ENCODE measurements at regions not wholly inside any gene's neighbourhood (a gene's known extent, or its start where the extent isn't known, plus 50 kb on each side); places are given as distances from the start of the nearest gene placed in this dataset.

DNA sequence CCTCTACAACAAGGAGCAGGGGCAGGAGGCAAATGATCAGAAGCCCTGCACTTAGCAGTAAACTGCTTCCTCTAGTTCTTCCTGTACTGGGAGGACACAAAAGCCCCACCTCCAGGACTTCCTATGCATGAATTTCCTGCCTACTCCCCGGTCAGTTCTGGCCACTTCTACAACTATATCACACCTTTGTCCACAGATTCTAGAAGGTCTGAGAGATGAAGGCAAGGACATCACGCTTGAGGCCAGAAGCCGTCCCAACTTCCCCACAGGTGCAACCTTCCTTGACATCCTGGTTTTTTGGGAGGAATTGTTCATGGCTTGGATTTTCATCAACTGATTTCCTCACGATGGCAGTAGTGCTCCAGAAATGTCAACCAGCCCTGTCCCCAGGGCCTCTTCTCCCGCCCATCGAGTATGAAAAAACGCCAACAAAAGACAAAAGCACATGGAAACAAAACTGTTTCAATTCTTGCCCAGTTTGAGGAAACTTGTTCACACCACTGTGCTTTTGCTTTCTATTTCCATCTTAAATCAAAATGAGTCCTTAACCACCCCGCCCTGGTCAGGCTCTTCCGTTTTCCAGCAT is 206.5 kb upstream of the STK26 start:
- Histone ChIP-seq H3K9me3 (no peaks in the 10 kb centered on the region), H3K36me3 (no peaks in the 10 kb centered on the region), H3K27me3 (no peaks in the 10 kb centered on the region), H3K4me1 (no peaks in the 10 kb centered on the region), H3K27ac (no peak overlapping the region), H3K4me3 (peak overlapping the region; percentile 7)
- peak in 1 of 3 donors; percentile 36 for TF ChIP-seq POLR2AphosphoS5 (IDR thresholded peaks at IDR 0.05)
- TF ChIP-seq, protein P1, sequence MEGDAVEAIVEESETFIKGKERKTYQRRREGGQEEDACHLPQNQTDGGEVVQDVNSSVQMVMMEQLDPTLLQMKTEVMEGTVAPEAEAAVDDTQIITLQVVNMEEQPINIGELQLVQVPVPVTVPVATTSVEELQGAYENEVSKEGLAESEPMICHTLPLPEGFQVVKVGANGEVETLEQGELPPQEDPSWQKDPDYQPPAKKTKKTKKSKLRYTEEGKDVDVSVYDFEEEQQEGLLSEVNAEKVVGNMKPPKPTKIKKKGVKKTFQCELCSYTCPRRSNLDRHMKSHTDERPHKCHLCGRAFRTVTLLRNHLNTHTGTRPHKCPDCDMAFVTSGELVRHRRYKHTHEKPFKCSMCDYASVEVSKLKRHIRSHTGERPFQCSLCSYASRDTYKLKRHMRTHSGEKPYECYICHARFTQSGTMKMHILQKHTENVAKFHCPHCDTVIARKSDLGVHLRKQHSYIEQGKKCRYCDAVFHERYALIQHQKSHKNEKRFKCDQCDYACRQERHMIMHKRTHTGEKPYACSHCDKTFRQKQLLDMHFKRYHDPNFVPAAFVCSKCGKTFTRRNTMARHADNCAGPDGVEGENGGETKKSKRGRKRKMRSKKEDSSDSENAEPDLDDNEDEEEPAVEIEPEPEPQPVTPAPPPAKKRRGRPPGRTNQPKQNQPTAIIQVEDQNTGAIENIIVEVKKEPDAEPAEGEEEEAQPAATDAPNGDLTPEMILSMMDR (IDR thresholded peaks at IDR 0.05), result peak in 1 of 2 donors; percentile 88
- no peak for TF ChIP-seq POLR2A (IDR thresholded peaks at IDR 0.05)
- peak in 1 of 2 donors; percentile 84 for DNase-seq (ENCODE audit: low spot score in 2 of 2)
- WGBS, result 23% methylated on average over 9 of the region's 9 CpGs

DNA sequence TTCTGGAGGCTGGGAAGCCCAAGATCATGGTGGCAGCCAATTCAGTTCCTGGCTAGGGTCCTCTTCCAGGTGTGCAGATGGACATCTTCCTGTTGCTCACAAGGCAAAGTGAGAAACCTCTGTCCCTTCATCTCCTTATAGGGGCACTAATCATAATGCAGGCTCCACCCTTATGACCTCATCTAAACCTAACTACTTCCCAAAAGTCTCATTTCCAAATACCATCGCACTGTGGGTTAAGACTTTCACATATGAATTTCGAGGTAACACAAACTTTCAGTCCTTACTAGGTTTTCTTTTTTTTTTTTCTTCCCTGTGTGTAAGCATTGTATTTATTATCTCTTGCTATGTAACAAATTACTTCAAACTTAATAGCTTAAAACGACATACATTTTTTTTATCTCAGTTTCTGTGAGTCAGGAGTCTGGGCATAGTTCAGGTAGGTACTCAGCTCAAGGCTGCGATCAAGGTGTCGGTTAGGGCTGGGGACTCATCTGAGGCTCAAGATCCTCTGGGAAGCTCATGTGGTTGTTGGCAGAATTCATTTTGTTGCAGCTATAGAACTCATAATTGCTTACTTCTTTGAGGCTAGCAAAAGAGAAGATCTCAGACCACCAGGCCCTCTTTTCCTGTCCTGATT is 204.7 kb upstream of the STK26 start:
- WGBS, result 73% methylated on average over 5 of the region's 5 CpGs
- Histone ChIP-seq H3K36me3 (no peaks in the 10 kb centered on the region), H3K27ac (no peak overlapping the region), H3K4me3 (no peak overlapping the region), H3K27me3 (no peaks in the 10 kb centered on the region), H3K4me1 (no peaks in the 10 kb centered on the region), H3K9me3 (no peaks in the 10 kb centered on the region)
- no peak for DNase-seq (ENCODE audit: low spot score in 2 of 2)
- TF ChIP-seq, protein P1 (IDR thresholded peaks at IDR 0.05), result no peak
- TF ChIP-seq POLR2AphosphoS5 (IDR thresholded peaks at IDR 0.05) (no peak), POLR2A (IDR thresholded peaks at IDR 0.05) (no peak), EP300 (IDR thresholded peaks at IDR 0.05) (no peak)

DNA sequence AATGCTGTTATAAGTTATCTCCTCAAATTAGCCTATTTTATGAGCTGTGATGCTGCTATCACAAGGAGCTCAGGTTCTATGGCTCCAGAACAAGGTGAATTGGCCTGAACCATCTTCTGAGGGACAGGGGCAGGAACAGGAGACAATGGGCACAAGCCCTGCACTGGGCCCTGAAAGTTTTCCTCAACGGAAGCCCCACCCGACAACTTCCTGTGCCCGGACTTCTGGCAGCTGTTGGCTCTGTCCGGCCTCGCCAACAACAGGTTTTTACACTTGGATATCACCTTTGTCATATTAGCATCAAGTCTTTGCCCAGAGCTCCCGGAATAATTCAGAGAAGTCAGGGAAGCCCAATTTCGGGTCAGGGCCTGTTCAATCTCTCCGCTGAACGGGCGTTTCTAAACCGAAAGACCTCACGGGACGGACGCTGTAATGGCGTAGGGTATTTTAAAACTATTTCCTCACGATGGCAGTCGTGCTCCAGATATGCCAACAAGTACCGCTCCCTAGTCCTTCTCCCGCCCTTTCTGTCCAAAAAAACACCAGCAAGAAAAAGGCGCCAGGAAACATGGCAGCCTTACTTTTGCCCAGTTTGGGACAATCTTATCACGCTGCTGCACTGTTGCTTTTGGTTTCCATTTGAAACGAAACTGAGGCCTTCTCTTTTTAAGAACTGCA is 201.0 kb upstream of the STK26 start:
- no peaks in the 10 kb centered on the region for H3K36me3 ChIP-seq
- no peaks in the 10 kb centered on the region for H3K27me3 ChIP-seq
- H3K27ac ChIP-seq, result no peak overlapping the region
- peak in 1 of 3 donors; percentile 69 for TF ChIP-seq POLR2AphosphoS5 (IDR thresholded peaks at IDR 0.05)
- TF ChIP-seq POLR2A (IDR thresholded peaks at IDR 0.05), result no peak
- TF ChIP-seq, protein P1 (IDR thresholded peaks at IDR 0.05), result peak in 1 of 2 donors; percentile 71
- no peak overlapping the region for H3K4me3 ChIP-seq
- peak in 1 of 2 donors; percentile 81 for DNase-seq (ENCODE audit: low spot score in 2 of 2)
- 48% methylated on average over 22 of the region's 22 CpGs for WGBS
- no peaks in the 10 kb centered on the region for H3K4me1 ChIP-seq
- no peaks in the 10 kb centered on the region for H3K9me3 ChIP-seq

DNA sequence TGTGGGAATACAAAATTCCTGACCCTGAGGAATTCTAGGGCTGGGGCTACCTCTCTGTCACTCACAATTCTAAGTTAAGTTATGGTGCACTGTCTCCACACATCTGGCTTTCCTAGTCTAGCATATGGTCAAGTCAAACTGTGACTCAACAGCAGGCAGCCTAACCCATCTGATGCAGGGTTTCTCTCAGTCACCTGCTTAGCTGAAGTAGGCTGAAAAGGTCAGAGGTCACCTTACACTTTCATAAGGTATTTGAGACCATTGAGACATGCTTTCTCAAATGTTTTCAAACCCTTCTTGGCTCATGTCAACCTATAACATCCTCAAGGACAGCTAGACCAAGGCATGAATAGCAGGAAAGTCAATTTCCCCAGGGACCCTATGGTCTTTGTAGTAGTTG is 196.5 kb upstream of the STK26 start:
- TF ChIP-seq, protein P1 (IDR thresholded peaks at IDR 0.05), result no peak
- TF ChIP-seq EP300 (IDR thresholded peaks at IDR 0.05), result no peak
- no peak for TF ChIP-seq POLR2A (IDR thresholded peaks at IDR 0.05)
- no peak for TF ChIP-seq POLR2AphosphoS5 (IDR thresholded peaks at IDR 0.05)
- Histone ChIP-seq H3K9me3 (no peaks in the 10 kb centered on the region), H3K4me3 (no peak overlapping the region), H3K4me1 (no peaks in the 10 kb centered on the region), H3K27me3 (no peaks in the 10 kb centered on the region), H3K36me3 (no peaks in the 10 kb centered on the region), H3K27ac (no peak overlapping the region)
- no peak for DNase-seq (ENCODE audit: low spot score in 2 of 2)

DNA sequence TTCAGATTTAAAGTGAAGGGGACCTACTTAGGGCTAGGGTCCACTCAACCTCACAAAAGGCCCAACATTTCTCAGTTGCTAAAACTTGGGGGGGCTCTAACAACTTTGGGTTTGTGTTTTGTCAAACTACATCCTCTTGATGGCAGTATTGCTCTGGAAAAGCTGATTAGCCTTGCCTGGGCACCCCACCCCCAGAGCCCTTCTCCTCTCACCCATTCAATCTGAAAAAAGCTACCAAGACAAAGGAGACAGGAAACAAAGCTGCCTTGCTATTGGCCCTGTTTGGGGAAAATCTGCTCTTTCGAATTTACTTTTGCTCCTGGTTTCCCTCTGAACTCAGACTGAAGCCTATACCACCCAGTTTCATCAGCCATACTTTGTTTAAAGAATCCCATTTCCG is 195.2 kb upstream of the STK26 start:
- no peak for TF ChIP-seq POLR2A (IDR thresholded peaks at IDR 0.05)
- TF ChIP-seq EP300 (IDR thresholded peaks at IDR 0.05), result no peak
- no peak for TF ChIP-seq POLR2AphosphoS5 (IDR thresholded peaks at IDR 0.05)
- TF ChIP-seq, protein P1 (IDR thresholded peaks at IDR 0.05), result no peak
- Histone ChIP-seq H3K4me3 (no peak overlapping the region), H3K27ac (no peak overlapping the region), H3K4me1 (no peaks in the 10 kb centered on the region), H3K36me3 (no peaks in the 10 kb centered on the region), H3K27me3 (no peaks in the 10 kb centered on the region), H3K9me3 (no peaks in the 10 kb centered on the region)
- DNase-seq (ENCODE audit: low spot score in 2 of 2), result no peak
- 75% methylated on average over 2 of the region's 2 CpGs for WGBS

Measured in suprapubic skin (tissue), 4 donors.